H1 (cell line): ENCODE measurements at regions not wholly inside any gene's neighbourhood (a gene's known extent, or its start where the extent isn't known, plus 50 kb on each side); places are given as distances from the start of the nearest gene placed in this dataset.
"Not testable (repeated sequence)": the region's sequence is repeated elsewhere in the genome, so short reads cannot be mapped to it uniquely, and the experiment has no call there.

ENCODE experiments used
- CTCF ChIA-PET: fragments of 300-600 bp; sonication (Branson Sonifier 250); formaldehyde crosslinking; loops from one replicate; lab custom pipeline; 2021; ENCODE audit not compliant: partially characterized antibody; lab: Charles Lee
- POLR2A ChIA-PET: fragments of 300-600 bp; sonication (Branson Sonifier 250); formaldehyde crosslinking; loops from one replicate; lab custom pipeline; 2021; ENCODE audit warnings: inconsistent platforms; ENCODE audit not compliant: partially characterized antibody; lab: Charles Lee
- DNase-seq, 2 experiments: peaks; one replicate each; pipeline versions ENCODE4 v3.0.0 to v3.0.0-alpha.2; 2010 to 2022; ENCODE audit warnings: low spot score in 2 of 2, low read depth in 1 of 2, mixed read lengths in 1 of 2
- FAIRE-seq: peaks from 2 replicates; lab custom pipeline; 2011; peaks lifted over from hg19 to GRCh38; lab: Jason Lieb, UNC
- H2AFZ ChIP-seq: 2 replicates; pipeline ENCODE4 v1.8.1; 2012; ENCODE audit warnings: low read length, inconsistent platforms
- H2AK5ac ChIP-seq: 2 replicates; pipeline ENCODE4 v1.6.1; 2013; ENCODE audit warnings: low read depth, low read length
- H2BK120ac ChIP-seq: replicated peaks from 2 replicates; pipeline ENCODE3; 2013; ENCODE audit warnings: low read depth, low read length, inconsistent platforms
- H2BK12ac ChIP-seq: 2 replicates; pipeline ENCODE4 v1.6.1; 2013; ENCODE audit warnings: low read depth, low read length
- H2BK15ac ChIP-seq: 2 replicates; pipeline ENCODE4 v1.6.1; 2013; ENCODE audit warnings: low read length
- H2BK20ac ChIP-seq: 2 replicates; pipeline ENCODE4 v1.6.1; 2013; ENCODE audit warnings: low read length
- H2BK5ac ChIP-seq: 2 replicates; pipeline ENCODE4 v1.6.1; 2013; ENCODE audit warnings: low read depth, low read length
- H3K14ac ChIP-seq: 2 replicates; pipeline ENCODE4 v1.6.1; 2013; ENCODE audit warnings: inconsistent platforms; ENCODE audit not compliant: insufficient read length
- H3K18ac ChIP-seq: 2 replicates; pipeline ENCODE4 v1.6.1; 2013; ENCODE audit warnings: low read length; ENCODE audit errors: extremely low read depth
- H3K23ac ChIP-seq: 2 replicates; pipeline ENCODE4 v1.6.1; 2013; ENCODE audit warnings: inconsistent platforms; ENCODE audit not compliant: insufficient read length
- H3K23me2 ChIP-seq: 2 replicates; pipeline ENCODE4 v1.6.1; 2013; ENCODE audit warnings: low read depth, low read length
- H3K27ac ChIP-seq: 2 replicates; pipeline ENCODE4 v1.6.1; 2011; ENCODE audit warnings: low read depth, low read length, inconsistent platforms
- H3K27me3 ChIP-seq, 4 experiments: replicated peaks in 1 of 4; 1 replicate in 1 of 4; 2 replicates in 3 of 4; pipeline versions ENCODE4 v1.6.1 to v1.8.1; 2011 to 2013; ENCODE audit warnings: low read length in 3 of 4, mild to moderate bottlenecking in 3 of 4, inconsistent platforms in 2 of 4, mixed read lengths in 2 of 4, moderate library complexity in 1 of 4; ENCODE audit not compliant: control insufficient read depth in 3 of 4, insufficient read depth in 3 of 4; ENCODE audit errors: extremely low read depth in 1 of 4
- H3K36me3 ChIP-seq, 4 experiments: 2 replicates each; pipeline versions ENCODE4 v1.6.1 to v1.8.1; 2011 to 2013; ENCODE audit warnings: mild to moderate bottlenecking in 4 of 4, low read length in 3 of 4, moderate library complexity in 2 of 4, control low read depth in 1 of 4, inconsistent platforms in 1 of 4; ENCODE audit not compliant: insufficient read depth in 4 of 4, control insufficient read depth in 2 of 4
- H3K4ac ChIP-seq: replicated peaks from 2 replicates; pipeline ENCODE3; 2013; ENCODE audit warnings: low read length, low read depth, mixed read lengths, inconsistent platforms; ENCODE audit not compliant: insufficient read length
- H3K4me1 ChIP-seq, 4 experiments: replicated peaks in 1 of 4; 1 replicate in 1 of 4; 2 replicates in 3 of 4; pipeline versions ENCODE4 v1.6.1 to v1.8.1; 2011 to 2013; ENCODE audit warnings: low read length in 3 of 4, inconsistent platforms in 2 of 4, mixed read lengths in 1 of 4; ENCODE audit not compliant: insufficient read depth in 4 of 4, control insufficient read depth in 3 of 4
- H3K4me2 ChIP-seq, 2 experiments: 2 replicates each; pipeline versions ENCODE4 v1.6.1 to v1.8.1; 2011 to 2013; ENCODE audit warnings: low read depth in 2 of 2, low read length in 2 of 2, control low read depth in 1 of 2, inconsistent platforms in 1 of 2, mild to moderate bottlenecking in 1 of 2; ENCODE audit not compliant: insufficient read depth in 1 of 2
- H3K4me3 ChIP-seq, 4 experiments: fragments of 200-600, 300-600 bp in 1 of 4; sonication (generic), shearing (Covaris generic), sonication (Bioruptor Twin) in 1 of 4; 2 replicates each; pipeline versions ENCODE4 v1.5.1 to v1.8.1; 2011 to 2016; ENCODE audit warnings: low read length in 4 of 4, low read depth in 3 of 4, control low read depth in 2 of 4, inconsistent platforms in 2 of 4, mild to moderate bottlenecking in 2 of 4, mixed read lengths in 1 of 4, moderate library complexity in 1 of 4; ENCODE audit not compliant: insufficient read depth in 2 of 4; ENCODE audit errors: extremely low read depth in 1 of 4
- H3K56ac ChIP-seq: replicated peaks from 2 replicates; pipeline ENCODE3; 2013; ENCODE audit warnings: low read depth, mild to moderate bottlenecking, mixed read lengths, low read length, inconsistent platforms; ENCODE audit not compliant: insufficient read length
- H3K79me1 ChIP-seq: 2 replicates; pipeline ENCODE4 v1.6.1; 2013; ENCODE audit warnings: low read depth, low read length, control low read depth
- H3K79me2 ChIP-seq, 2 experiments: 2 replicates each; pipeline versions ENCODE4 v1.6.1 to v1.8.1; 2012 to 2013; ENCODE audit warnings: low read length in 2 of 2, mild to moderate bottlenecking in 2 of 2, inconsistent platforms in 1 of 2; ENCODE audit not compliant: insufficient read depth in 2 of 2, control insufficient read depth in 1 of 2
- H3K9ac ChIP-seq, 4 experiments: replicated peaks in 1 of 4; 1 replicate in 1 of 4; 2 replicates in 3 of 4; pipeline versions ENCODE4 v1.6.1 to v1.8.1; 2011 to 2013; ENCODE audit warnings: low read depth in 3 of 4, low read length in 3 of 4, control low read depth in 2 of 4, mild to moderate bottlenecking in 2 of 4, moderate library complexity in 2 of 4, inconsistent platforms in 1 of 4; ENCODE audit errors: extremely low read depth in 1 of 4
- H3K9me3 ChIP-seq, 2 experiments: 2 replicates each; pipeline versions ENCODE4 v1.6.1 to v1.8.1; 2012 to 2013; ENCODE audit warnings: mild to moderate bottlenecking in 2 of 2, moderate library complexity in 2 of 2, control low read depth in 1 of 2, inconsistent platforms in 1 of 2, low read depth in 1 of 2, low read length in 1 of 2, mixed read lengths in 1 of 2; ENCODE audit not compliant: insufficient read depth in 2 of 2
- H4K20me1 ChIP-seq, 2 experiments: replicated peaks in 1 of 2; 2 replicates each; pipeline versions ENCODE3 to v1.8.1; 2011 to 2013; ENCODE audit warnings: inconsistent platforms in 2 of 2, low read length in 2 of 2, mild to moderate bottlenecking in 1 of 2; ENCODE audit not compliant: insufficient read depth in 2 of 2, control insufficient read depth in 1 of 2
- H4K5ac ChIP-seq: 2 replicates; pipeline ENCODE4 v1.6.1; 2013; ENCODE audit warnings: low read length, low read depth, mixed read lengths, inconsistent platforms; ENCODE audit not compliant: insufficient read length
- H4K8ac ChIP-seq: 2 replicates; pipeline ENCODE4 v1.8.0; 2013; ENCODE audit warnings: mild to moderate bottlenecking, moderate library complexity, low read length, inconsistent platforms; ENCODE audit not compliant: insufficient read depth; ENCODE audit errors: extremely low read depth
- H4K91ac ChIP-seq: replicated peaks from 2 replicates; pipeline ENCODE3; 2013; ENCODE audit warnings: low read length, mixed read lengths, inconsistent platforms; ENCODE audit not compliant: insufficient read length
- WGBS, 2 experiments: shearing (Covaris generic) in 1 of 2; methylation state at CpG; one replicate each; pipeline versions ENCODE4 v1.1.6 to v1.1.7; 2013 to 2015; ENCODE audit warnings: low lambda C conversion rate in 2 of 2, mixed read lengths in 2 of 2, inconsistent platforms in 1 of 2, low coverage in 1 of 2, missing lambda C conversion rate in 1 of 2; ENCODE audit not compliant: insufficient replicate concordance in 2 of 2, insufficient coverage in 1 of 2, insufficient read length in 1 of 2; ENCODE audit errors: extremely low coverage in 1 of 2, missing lambda C conversion rate in 1 of 2; 5-methylcytosine and 5-hydroxymethylcytosine counted together

DNA sequence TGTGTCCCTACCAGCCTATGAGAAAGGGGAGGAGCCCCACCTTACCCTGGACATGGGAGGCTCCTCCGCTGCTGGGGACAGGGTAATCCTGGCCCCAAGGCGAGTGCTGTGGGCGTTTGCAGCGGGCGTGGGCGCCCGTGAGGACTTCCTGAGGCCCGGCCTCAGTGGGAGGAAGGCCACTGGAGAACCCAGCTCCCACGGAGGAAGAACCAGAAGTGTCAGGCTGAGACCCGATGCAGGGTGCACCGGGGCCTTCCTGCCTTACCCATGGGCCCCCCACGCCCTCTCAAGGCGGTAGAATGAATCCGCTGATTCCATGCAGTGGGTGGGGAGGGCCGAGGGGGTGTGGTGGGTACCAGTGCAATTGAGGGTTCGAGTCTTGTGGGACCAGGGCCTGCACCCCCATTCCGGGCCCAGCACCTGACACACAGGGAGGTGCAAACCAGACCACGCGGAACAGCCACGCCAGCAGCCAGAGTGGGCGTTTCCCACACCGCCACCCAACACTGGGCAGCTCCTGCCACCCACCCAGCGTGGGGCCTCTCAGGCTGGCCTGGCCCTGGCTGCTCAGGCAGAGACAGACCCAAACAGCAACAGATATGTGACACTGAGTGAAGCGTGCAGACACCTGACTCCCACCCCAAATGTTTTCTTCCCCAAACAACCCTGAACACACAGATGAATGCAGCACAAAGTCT is 5405.6 kb upstream of the TPTE start:
- H3K9ac ChIP-seq, H2BK20ac ChIP-seq, FAIRE-seq, H3K14ac ChIP-seq, H2BK5ac ChIP-seq, H3K79me1 ChIP-seq, H2BK120ac ChIP-seq, H3K23ac ChIP-seq, H4K5ac ChIP-seq, H4K20me1 ChIP-seq, H3K9me3 ChIP-seq, H2AK5ac ChIP-seq, H3K4me1 ChIP-seq, H3K27ac ChIP-seq, H3K4me2 ChIP-seq, DNase-seq, CTCF ChIA-PET, H3K4ac ChIP-seq, POLR2A ChIA-PET, H4K91ac ChIP-seq, H3K79me2 ChIP-seq, H3K56ac ChIP-seq, H2BK15ac ChIP-seq, H3K36me3 ChIP-seq, H2BK12ac ChIP-seq, H3K4me3 ChIP-seq, H3K27me3 ChIP-seq, H4K8ac ChIP-seq, H3K18ac ChIP-seq, H2AFZ ChIP-seq, H3K23me2 ChIP-seq: not testable (repeated sequence)
- 89% methylated on average over 10 of the region's 24 CpGs; no CpG with 5 or more reads in 1 of the 2 experiments for WGBS, 2 experiments
